GM23338 (cell line): ENCODE measurements at regions not wholly inside any gene's neighbourhood (a gene's known extent, or its start where the extent isn't known, plus 50 kb on each side); places are given as distances from the start of the nearest gene placed in this dataset.

Source experiments
- ATAC-seq: fragments of 200-7000 bp; cut with Tn5 transposase; 3 replicates; pipeline ENCODE4 v1.9.1; 2020
- DNase-seq: peaks from one replicate; pipeline ENCODE4 v3.0.0-alpha.2; 2015; ENCODE audit warnings: low spot score
- H2AFZ ChIP-seq: fragments of 200-600 bp; sonication (generic); 2 replicates; pipeline ENCODE4 v1.8.0; 2016; ENCODE audit warnings: antibody characterized with exemption, mild to moderate bottlenecking, moderate library complexity
- H3F3A ChIP-seq: fragments of 200-600 bp; sonication (generic); replicated peaks from 2 replicates; pipeline ENCODE4 v1.8.0; 2017; ENCODE audit warnings: antibody characterized with exemption, mixed run types, low read depth
- H3K27ac ChIP-seq: fragments of 200-600 bp; sonication (generic); 2 replicates; pipeline ENCODE4 v1.6.1; 2016; ENCODE audit warnings: low read depth
- H3K27me3 ChIP-seq: fragments of 200-600 bp; sonication (generic); 2 replicates; pipeline ENCODE4 v1.8.0; 2016; ENCODE audit warnings: mild to moderate bottlenecking, mixed run types, moderate library complexity; ENCODE audit not compliant: insufficient read depth
- H3K36me3 ChIP-seq: fragments of 200-600 bp; sonication (generic); 2 replicates; pipeline ENCODE4 v1.8.0; 2016; ENCODE audit warnings: mild to moderate bottlenecking; ENCODE audit not compliant: insufficient read depth
- H3K4me1 ChIP-seq: fragments of 200-600 bp; sonication (generic); 2 replicates; pipeline ENCODE4 v1.8.0; 2016; ENCODE audit warnings: mild to moderate bottlenecking, moderate library complexity; ENCODE audit not compliant: insufficient read depth
- H3K4me2 ChIP-seq: fragments of 200-600 bp; sonication (generic); 2 replicates; pipeline ENCODE4 v1.7.1; 2017; ENCODE audit warnings: mixed run types
- H3K4me3 ChIP-seq: fragments of 200-600 bp; sonication (generic); 2 replicates; pipeline ENCODE4 v1.6.1; 2016; ENCODE audit warnings: mixed run types
- H3K79me2 ChIP-seq: fragments of 200-600 bp; sonication (generic); replicated peaks from 2 replicates; pipeline ENCODE4 v1.8.0; 2017; ENCODE audit warnings: mild to moderate bottlenecking; ENCODE audit not compliant: insufficient read depth
- H3K9me2 ChIP-seq: fragments of 200-600 bp; sonication (generic); 2 replicates; pipeline ENCODE4 v1.8.0; 2017; ENCODE audit not compliant: insufficient read depth
- H4K20me1 ChIP-seq: fragments of 200-600 bp; sonication (generic); replicated peaks from 2 replicates; pipeline ENCODE4 v1.8.0; 2017; ENCODE audit warnings: mild to moderate bottlenecking; ENCODE audit not compliant: insufficient read depth
- H3K27ac Mint-ChIP-seq: 2 replicates; pipeline ENCODE4 v1.8.0; 2020; ENCODE audit warnings: inconsistent platforms, mild to moderate bottlenecking, moderate library complexity, mixed read lengths
- H3K27me3 Mint-ChIP-seq: 3 replicates; pipeline ENCODE4 v1.8.0; 2022; ENCODE audit warnings: low read depth, mild to moderate bottlenecking, moderate library complexity, mixed read lengths, inconsistent platforms; ENCODE audit not compliant: insufficient read depth, poor library complexity
- H3K36me3 Mint-ChIP-seq: 3 replicates; pipeline ENCODE4 v1.8.0; 2021; ENCODE audit warnings: low read depth, mild to moderate bottlenecking, inconsistent platforms, moderate library complexity, mixed read lengths
- H3K4me1 Mint-ChIP-seq: 3 replicates; pipeline ENCODE4 v1.8.0; 2020; ENCODE audit warnings: mild to moderate bottlenecking, inconsistent platforms, mixed read lengths
- H3K4me3 Mint-ChIP-seq: 3 replicates; pipeline ENCODE4 v1.8.0; 2021; ENCODE audit warnings: moderate library complexity, mild to moderate bottlenecking, inconsistent platforms, mixed read lengths
- H3K9me3 Mint-ChIP-seq: 3 replicates; pipeline ENCODE4 v1.8.0; 2020; ENCODE audit warnings: moderate library complexity, mild to moderate bottlenecking, inconsistent platforms, mixed read lengths
- CREB1 ChIP-seq: fragments of 250-450 bp; sonication (Bioruptor Pico); IDR thresholded peaks from 2 replicates; pipeline ENCODE4 v1.5.0; 2020; ENCODE audit warnings: low read depth, mild to moderate bottlenecking, moderate library complexity
- CTCF ChIP-seq, 2 experiments: fragments of 200-600 bp in 1 of 2; sonication (generic) in 1 of 2; conservative IDR thresholded peaks; 2 replicates each; pipeline versions ENCODE4 v1.5.1 to v1.6.1; 2016 to 2017; ENCODE audit warnings: antibody characterized with exemption in 2 of 2, low read depth in 2 of 2, mild to moderate bottlenecking in 2 of 2, moderate library complexity in 1 of 2
- ETS1 ChIP-seq: IDR thresholded peaks from 2 replicates; pipeline ENCODE4 v1.6.1; 2016; ENCODE audit warnings: antibody characterized with exemption
- EZH2 ChIP-seq: fragments of 200-600 bp; sonication (generic); IDR thresholded peaks from one replicate; pipeline ENCODE4 v1.8.0; 2017; ENCODE audit warnings: antibody characterized with exemption, mild to moderate bottlenecking, low read depth; ENCODE audit not compliant: unreplicated experiment
- JUNB ChIP-seq: IDR thresholded peaks from one replicate; pipeline ENCODE4 v1.6.1; 2016; ENCODE audit warnings: antibody characterized with exemption; ENCODE audit not compliant: unreplicated experiment
- NANOG ChIP-seq: IDR thresholded peaks from 2 replicates; pipeline ENCODE4 v1.6.1; 2016; ENCODE audit warnings: antibody characterized with exemption, borderline replicate concordance
- POLR2AphosphoS5 ChIP-seq: IDR thresholded peaks from 2 replicates; pipeline ENCODE4 v1.6.1; 2016; ENCODE audit warnings: antibody characterized with exemption, low read depth
- REST ChIP-seq: IDR thresholded peaks from one replicate; pipeline ENCODE4 v1.6.1; 2018; ENCODE audit warnings: antibody characterized with exemption; ENCODE audit not compliant: unreplicated experiment
- STAT1 ChIP-seq: IDR thresholded peaks from one replicate; pipeline ENCODE4 v1.6.1; 2016; ENCODE audit warnings: antibody characterized with exemption; ENCODE audit not compliant: unreplicated experiment
- ZNF114 ChIP-seq: fragments of 250-450 bp; sonication (Bioruptor Pico); IDR thresholded peaks from 2 replicates; pipeline ENCODE4 v1.5.0; 2020; ENCODE audit warnings: mild to moderate bottlenecking, moderate library complexity
- ZNF331 ChIP-seq: fragments of 250-450 bp; sonication (Bioruptor Pico); IDR thresholded peaks from 2 replicates; pipeline ENCODE4 v1.5.0; 2020; ENCODE audit warnings: low read depth, mild to moderate bottlenecking, moderate library complexity
- ZNF462 ChIP-seq: fragments of 250-450 bp; sonication (Bioruptor Pico); IDR thresholded peaks from 2 replicates; pipeline ENCODE4 v1.5.0; 2020; ENCODE audit warnings: mild to moderate bottlenecking, moderate library complexity

- no peak overlapping the region for H3K27ac ChIP-seq
- Mint-ChIP-seq H3K36me3 (no peaks in the 10 kb centered on the region), H3K4me3 (no peak overlapping the region), H3K4me1 (peaks cover 7% of the 10 kb centered on the region), H3K27ac (no peak overlapping the region), H3K9me3 (no peaks in the 10 kb centered on the region), H3K27me3 (no peaks in the 10 kb centered on the region)
- H3F3A ChIP-seq, result no peaks in the 10 kb centered on the region
- TF ChIP-seq STAT1 (no peak), ZNF331 (no peak), EZH2 (no peak), ZNF114 (CRISPR knock-in tag) (no peak), NANOG (no peak), REST (no peak), ETS1 (no peak), ZNF462 (no peak), JUNB (no peak), POLR2AphosphoS5 (no peak), CTCF (conservative IDR thresholded peaks at IDR 0.05; ENCODE audit: low read depth in 2 of 2) (no peak), CREB1 (CRISPR knock-in tag) (no peak)
- H3K36me3 ChIP-seq, result no peaks in the 10 kb centered on the region
- H3K9me2 ChIP-seq, result peaks cover 4% of the 10 kb centered on the region
- ATAC-seq, result no peak
- H3K4me2 ChIP-seq, result no peak overlapping the region
- no peaks in the 10 kb centered on the region for H3K27me3 ChIP-seq
- no peak overlapping the region for H2AFZ ChIP-seq
- no peaks in the 10 kb centered on the region for H3K4me1 ChIP-seq
- DNase-seq, result no peak
- H3K4me3 ChIP-seq, result no peak overlapping the region
- H3K79me2 ChIP-seq, result no peaks in the 10 kb centered on the region
- no peaks in the 10 kb centered on the region for H4K20me1 ChIP-seq
Observed at GRCh38 chr9:119877306-119877705, 508.1 kb upstream of the BRINP1 start.
